MM.1S (cell line): ENCODE measurements at regions not wholly inside any gene's neighbourhood (a gene's known extent, or its start where the extent isn't known, plus 50 kb on each side); places are given as distances from the start of the nearest gene placed in this dataset.
"Not testable (repeated sequence)": the region's sequence is repeated elsewhere in the genome, so short reads cannot be mapped to it uniquely, and the experiment has no call there.

Source experiments
- DNase-seq: peaks from one replicate; pipeline ENCODE4 v3.0.0-alpha.2; 2015
- H2AFZ ChIP-seq: fragments of 300-600 bp; sonication (generic); 2 replicates; pipeline ENCODE4 v1.6.0; 2016; ENCODE audit warnings: antibody characterized with exemption, low read length
- H3F3A ChIP-seq: fragments of 300-600 bp; sonication (generic); 2 replicates; pipeline ENCODE4 v1.6.1; 2016; ENCODE audit warnings: mild to moderate bottlenecking, antibody characterized with exemption, low read length, moderate library complexity, mixed read lengths; ENCODE audit not compliant: insufficient read depth
- H3K27ac ChIP-seq: fragments of 300-600 bp; sonication (generic); 2 replicates; pipeline ENCODE4 v1.5.1; 2016; ENCODE audit warnings: mild to moderate bottlenecking, low read length
- H3K27me3 ChIP-seq: fragments of 300-600 bp; sonication (generic); replicated peaks from 2 replicates; pipeline ENCODE4 v1.6.0; 2016; ENCODE audit warnings: low read length; ENCODE audit not compliant: insufficient read depth
- H3K36me3 ChIP-seq: fragments of 300-600 bp; sonication (generic); replicated peaks from 2 replicates; pipeline ENCODE4 v1.6.1; 2016; ENCODE audit warnings: mild to moderate bottlenecking, low read length, mixed read lengths; ENCODE audit not compliant: insufficient read depth
- H3K4me1 ChIP-seq: fragments of 300-600 bp; sonication (generic); 2 replicates; pipeline ENCODE4 v1.6.1; 2016; ENCODE audit warnings: low read length, mixed read lengths
- H3K4me2 ChIP-seq: fragments of 300-600 bp; sonication (generic); 2 replicates; pipeline ENCODE4 v1.6.0; 2016; ENCODE audit warnings: low read depth, low read length
- H3K4me3 ChIP-seq: fragments of 300-600 bp; sonication (generic); 2 replicates; pipeline ENCODE4 v1.5.1; 2016; ENCODE audit warnings: low read length, mixed read lengths
- H3K79me2 ChIP-seq: fragments of 300-600 bp; sonication (generic); 2 replicates; pipeline ENCODE4 v1.6.1; 2016; ENCODE audit warnings: mixed run types, low read length, mixed read lengths
- H3K9ac ChIP-seq: fragments of 300-600 bp; sonication (generic); 2 replicates; pipeline ENCODE4 v1.6.1; 2016; ENCODE audit warnings: low read length, mixed read lengths
- H3K9me2 ChIP-seq: fragments of 300-600 bp; sonication (generic); replicated peaks from 2 replicates; pipeline ENCODE4 v1.6.1; 2016; ENCODE audit warnings: mild to moderate bottlenecking, low read length, mixed read lengths; ENCODE audit not compliant: insufficient read depth
- H3K9me3 ChIP-seq: fragments of 300-600 bp; sonication (generic); replicated peaks from 2 replicates; pipeline ENCODE4 v1.6.1; 2016; ENCODE audit warnings: mild to moderate bottlenecking, low read length, mixed read lengths; ENCODE audit not compliant: insufficient read depth
- H4K20me1 ChIP-seq: fragments of 300-600 bp; sonication (generic); 2 replicates; pipeline ENCODE4 v1.6.1; 2016; ENCODE audit warnings: mild to moderate bottlenecking, low read length, moderate library complexity, mixed read lengths; ENCODE audit not compliant: insufficient read depth
- EZH2 ChIP-seq: fragments of 300-600 bp; sonication (generic); optimal IDR thresholded peaks from 2 replicates; pipeline ENCODE3; 2017; ENCODE audit warnings: low read depth, mild to moderate bottlenecking, antibody characterized with exemption, low read length, mixed read lengths
- EZH2phosphoT487 ChIP-seq: fragments of 300-600 bp; sonication (generic); IDR thresholded peaks from 2 replicates; pipeline ENCODE4 v1.6.1; 2018; ENCODE audit warnings: antibody characterized with exemption, low read length
- TF ChIP-seq, protein P1 (sequence below): fragments of 300-600 bp; sonication (generic); IDR thresholded peaks from 2 replicates; pipeline ENCODE4 v1.5.1; 2016; ENCODE audit warnings: antibody characterized with exemption, low read length, mixed read lengths

DNA sequence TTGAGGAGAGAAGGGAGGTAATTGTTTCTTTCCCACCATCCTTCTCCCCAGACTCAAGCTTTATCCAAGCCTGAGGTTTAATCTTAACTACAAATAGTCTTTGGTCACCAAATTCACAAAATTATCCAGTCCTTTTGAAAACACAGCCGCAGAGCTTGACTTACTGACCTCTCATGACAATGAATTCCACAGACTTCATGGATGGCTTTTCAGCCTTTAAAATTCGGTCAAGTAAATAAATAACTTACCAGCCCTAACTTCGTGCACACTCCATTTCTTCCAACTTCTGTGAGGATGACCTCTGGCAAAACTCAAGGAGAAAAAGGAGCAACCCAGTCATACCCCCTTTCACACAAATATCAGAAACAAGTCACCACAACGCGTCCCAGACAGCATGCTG, 137.0 kb upstream of the CDKN3 start:
- DNase-seq, result no peak
- H3K9me2 ChIP-seq, result no peaks in the 10 kb centered on the region
- H3K27ac ChIP-seq, result no peak overlapping the region
- no peak overlapping the region for H2AFZ ChIP-seq
- H3K4me1 ChIP-seq, result no peaks in the 10 kb centered on the region
- H4K20me1 ChIP-seq, result no peaks in the 10 kb centered on the region
- no peak overlapping the region for H3K4me2 ChIP-seq
- no peaks in the 10 kb centered on the region for H3K36me3 ChIP-seq
- TF ChIP-seq, protein P1, sequence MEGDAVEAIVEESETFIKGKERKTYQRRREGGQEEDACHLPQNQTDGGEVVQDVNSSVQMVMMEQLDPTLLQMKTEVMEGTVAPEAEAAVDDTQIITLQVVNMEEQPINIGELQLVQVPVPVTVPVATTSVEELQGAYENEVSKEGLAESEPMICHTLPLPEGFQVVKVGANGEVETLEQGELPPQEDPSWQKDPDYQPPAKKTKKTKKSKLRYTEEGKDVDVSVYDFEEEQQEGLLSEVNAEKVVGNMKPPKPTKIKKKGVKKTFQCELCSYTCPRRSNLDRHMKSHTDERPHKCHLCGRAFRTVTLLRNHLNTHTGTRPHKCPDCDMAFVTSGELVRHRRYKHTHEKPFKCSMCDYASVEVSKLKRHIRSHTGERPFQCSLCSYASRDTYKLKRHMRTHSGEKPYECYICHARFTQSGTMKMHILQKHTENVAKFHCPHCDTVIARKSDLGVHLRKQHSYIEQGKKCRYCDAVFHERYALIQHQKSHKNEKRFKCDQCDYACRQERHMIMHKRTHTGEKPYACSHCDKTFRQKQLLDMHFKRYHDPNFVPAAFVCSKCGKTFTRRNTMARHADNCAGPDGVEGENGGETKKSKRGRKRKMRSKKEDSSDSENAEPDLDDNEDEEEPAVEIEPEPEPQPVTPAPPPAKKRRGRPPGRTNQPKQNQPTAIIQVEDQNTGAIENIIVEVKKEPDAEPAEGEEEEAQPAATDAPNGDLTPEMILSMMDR, result no peak
- TF ChIP-seq EZH2 (no peak), EZH2phosphoT487 (no peak)
- H3K4me3 ChIP-seq, result no peak overlapping the region
- no peaks in the 10 kb centered on the region for H3K9me3 ChIP-seq
- H3K27me3 ChIP-seq, result no peaks in the 10 kb centered on the region
- no peaks in the 10 kb centered on the region for H3K79me2 ChIP-seq
- no peaks in the 10 kb centered on the region for H3F3A ChIP-seq
- no peak overlapping the region for H3K9ac ChIP-seq

DNA sequence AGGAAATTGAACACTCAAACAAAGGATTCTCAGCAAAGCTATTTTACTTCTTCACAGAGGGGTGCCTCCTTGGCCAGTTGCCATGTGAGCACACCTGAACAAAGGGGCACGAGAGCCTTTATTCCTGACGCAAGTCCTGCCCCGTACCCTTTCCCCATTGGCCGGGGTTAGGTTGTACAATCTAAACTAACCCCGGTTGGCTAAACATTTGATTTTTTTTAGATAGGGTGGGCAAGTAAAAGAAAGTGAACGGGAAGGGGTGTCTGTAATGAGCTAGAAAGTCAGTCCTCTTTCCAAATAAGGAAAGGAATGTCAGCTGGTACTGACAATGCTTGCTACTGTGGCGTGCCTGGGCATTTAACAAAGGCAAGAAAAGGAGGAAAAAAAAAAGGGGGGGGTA, 135.5 kb upstream of the CDKN3 start:
- H3K27ac ChIP-seq, result no peak overlapping the region
- H3K79me2 ChIP-seq, result no peaks in the 10 kb centered on the region
- TF ChIP-seq EZH2phosphoT487, result no peak
- no peak for TF ChIP-seq EZH2
- TF ChIP-seq, protein P1, result no peak
- H3K4me3 ChIP-seq, result no peak overlapping the region
- no peaks in the 10 kb centered on the region for H3K9me3 ChIP-seq
- H3K27me3 ChIP-seq, result no peaks in the 10 kb centered on the region
- no peaks in the 10 kb centered on the region for H4K20me1 ChIP-seq
- H3F3A ChIP-seq, result no peaks in the 10 kb centered on the region
- H3K9me2 ChIP-seq, result no peaks in the 10 kb centered on the region
- H3K36me3 ChIP-seq, result no peaks in the 10 kb centered on the region
- no peak overlapping the region for H3K4me2 ChIP-seq
- H3K9ac ChIP-seq, result no peak overlapping the region
- DNase-seq, result no peak
- no peaks in the 10 kb centered on the region for H3K4me1 ChIP-seq
- H2AFZ ChIP-seq, result no peak overlapping the region

DNA sequence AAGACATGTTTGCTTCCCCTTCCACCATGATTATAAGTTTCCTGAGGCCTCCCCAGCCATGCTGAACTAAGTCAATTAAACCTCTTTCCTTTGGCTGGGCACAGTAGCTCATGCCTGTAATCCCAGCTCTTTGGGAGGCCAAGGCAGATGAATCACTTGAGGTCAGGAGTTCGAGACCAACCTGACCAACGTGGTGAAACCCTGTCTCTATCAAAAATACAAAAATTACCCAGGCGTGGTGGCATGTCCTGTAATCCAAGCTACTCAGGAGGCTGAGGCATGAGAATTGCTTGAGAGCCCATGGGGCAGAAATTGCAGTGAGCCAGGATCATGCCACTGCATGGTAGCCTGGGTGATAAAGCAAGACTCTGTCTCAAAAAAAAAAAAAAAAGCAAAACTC, 130.2 kb upstream of the CDKN3 start:
- not testable (repeated sequence) for H3K9ac ChIP-seq, H2AFZ ChIP-seq, H3K36me3 ChIP-seq, H3K4me2 ChIP-seq, DNase-seq, H3K79me2 ChIP-seq, H3K9me2 ChIP-seq, H4K20me1 ChIP-seq, H3K9me3 ChIP-seq, H3K27me3 ChIP-seq, H3K4me3 ChIP-seq
- Histone ChIP-seq H3F3A (peaks cover 10% of the 10 kb centered on the region), H3K27ac (peak overlapping the region; percentile 76; the same call in 1 of the 2 replicates), H3K4me1 (peaks cover 11% of the 10 kb centered on the region)

DNA sequence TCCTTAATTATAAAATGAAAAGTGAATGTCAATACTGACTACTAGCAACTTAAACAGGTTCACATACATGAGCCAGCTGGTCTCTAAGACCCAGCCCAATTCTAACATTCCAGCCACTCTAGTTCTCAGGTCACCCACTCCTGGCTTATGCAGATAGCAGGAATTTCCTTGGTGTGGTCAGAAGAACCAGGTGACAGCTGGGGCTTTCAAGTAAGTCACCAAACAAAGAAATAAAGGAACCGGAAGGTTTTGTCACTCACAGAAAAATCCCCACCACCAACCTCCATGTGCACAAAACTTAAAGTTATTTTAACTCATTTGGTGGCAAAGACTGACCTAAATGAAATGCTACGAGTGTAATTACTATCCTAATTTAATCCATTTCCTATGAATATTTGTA, 129.6 kb upstream of the CDKN3 start:
- peaks cover 11% of the 10 kb centered on the region for H3K4me1 ChIP-seq
- H3K27ac ChIP-seq, result peak overlapping the region; percentile 76; the same call in 1 of the 2 replicates
- no peaks in the 10 kb centered on the region for H3K79me2 ChIP-seq
- H3K4me2 ChIP-seq, result peak overlapping the region; percentile 29; the same call in 1 of the 2 replicates
- H3K9me3 ChIP-seq, result no peaks in the 10 kb centered on the region
- TF ChIP-seq, protein P1, result no peak
- TF ChIP-seq EZH2 (no peak), EZH2phosphoT487 (no peak)
- DNase-seq, result peak; percentile 83
- H4K20me1 ChIP-seq, result no peaks in the 10 kb centered on the region
- no peaks in the 10 kb centered on the region for H3K27me3 ChIP-seq
- H3K9me2 ChIP-seq, result no peaks in the 10 kb centered on the region
- peaks cover 10% of the 10 kb centered on the region for H3F3A ChIP-seq
- H2AFZ ChIP-seq, result no peak overlapping the region
- no peaks in the 10 kb centered on the region for H3K36me3 ChIP-seq
- peak overlapping the region; percentile 25 for H3K9ac ChIP-seq
- H3K4me3 ChIP-seq, result no peak overlapping the region
